CD4-positive, alpha-beta memory T cell (primary cell): ENCODE measurements at regions not wholly inside any gene's neighbourhood (a gene's known extent, or its start where the extent isn't known, plus 50 kb on each side); places are given as distances from the start of the nearest gene placed in this dataset.
"Not testable (repeated sequence)": the region's sequence is repeated elsewhere in the genome, so short reads cannot be mapped to it uniquely, and the experiment has no call there.

ENCODE experiments used
- CTCF ChIA-PET: fragments of 350-600 bp; sonication (Branson Sonifier 250); formaldehyde crosslinking; loops from one replicate; lab custom pipeline; 2021; ENCODE audit warnings: inconsistent platforms; ENCODE audit not compliant: partially characterized antibody; lab: Charles Lee
- POLR2A ChIA-PET: fragments of 350-600 bp; sonication (Branson Sonifier 250); formaldehyde crosslinking; loops from one replicate; lab custom pipeline; 2021; ENCODE audit not compliant: partially characterized antibody; lab: Charles Lee
- DNase-seq, 5 donors: peaks; one replicate each; pipeline versions ENCODE4 v3.0.0 to v3.0.0-alpha.2; 2020 to 2022; ENCODE audit warnings: mixed read lengths in 1 of 5
- H3K27ac ChIP-seq: one replicate; pipeline ENCODE4 v1.7.0; 2013; ENCODE audit warnings: low read depth, low read length
- H3K27me3 ChIP-seq: 2 replicates; pipeline ENCODE4 v1.7.0; 2013; ENCODE audit warnings: mild to moderate bottlenecking, low read length, moderate library complexity; ENCODE audit not compliant: insufficient read depth
- H3K36me3 ChIP-seq: 2 replicates; pipeline ENCODE4 v1.7.0; 2013; ENCODE audit warnings: mild to moderate bottlenecking, low read length, moderate library complexity; ENCODE audit not compliant: insufficient read depth
- H3K4me1 ChIP-seq: 2 replicates; pipeline ENCODE4 v1.7.0; 2013; ENCODE audit warnings: mild to moderate bottlenecking, low read length, moderate library complexity; ENCODE audit not compliant: insufficient read depth
- H3K4me3 ChIP-seq, 2 donors: one replicate each; pipeline ENCODE4 v1.7.0; 2013; ENCODE audit warnings: low read length in 2 of 2, mild to moderate bottlenecking in 1 of 2
- H3K9me3 ChIP-seq, 2 donors: one replicate each; pipeline ENCODE4 v1.7.0; 2013; ENCODE audit warnings: low read length in 2 of 2, control low read depth in 1 of 2; ENCODE audit not compliant: control insufficient read depth in 1 of 2
- H3K27ac Mint-ChIP-seq, 7 donors: one replicate each; pipeline ENCODE4 v1.8.0; 2020 to 2021; ENCODE audit warnings: mixed read lengths in 7 of 7, mild to moderate bottlenecking in 6 of 7, inconsistent platforms in 3 of 7, moderate library complexity in 3 of 7
- H3K27me3 Mint-ChIP-seq, 2 donors: one replicate each; pipeline ENCODE4 v1.8.0; 2020 to 2021; ENCODE audit warnings: mixed read lengths in 2 of 2
- H3K36me3 Mint-ChIP-seq, 2 donors: one replicate each; pipeline ENCODE4 v1.8.0; 2020 to 2021; ENCODE audit warnings: mixed read lengths in 2 of 2, inconsistent platforms in 1 of 2, mild to moderate bottlenecking in 1 of 2
- H3K4me1 Mint-ChIP-seq, 4 donors: one replicate each; pipeline ENCODE4 v1.8.0; 2020 to 2021; ENCODE audit warnings: mixed read lengths in 4 of 4, mild to moderate bottlenecking in 1 of 4
- H3K4me3 Mint-ChIP-seq, 8 donors: one replicate each; pipeline ENCODE4 v1.8.0; 2020 to 2021; ENCODE audit warnings: mixed read lengths in 8 of 8, mild to moderate bottlenecking in 7 of 8, moderate library complexity in 6 of 8, inconsistent platforms in 3 of 8
- H3K9me3 Mint-ChIP-seq, 8 donors: one replicate each; pipeline ENCODE4 v1.8.0; 2020 to 2021; ENCODE audit warnings: mixed read lengths in 8 of 8, mild to moderate bottlenecking in 5 of 8, inconsistent platforms in 3 of 8, moderate library complexity in 1 of 8
- intact Hi-C: fragments of 100-400 bp; cut with micrococcal nuclease; formaldehyde crosslinking; loops from one replicate; pipeline ENCODE4 v1.15.1; 2023

- H3K27ac ChIP-seq, H3K27me3 Mint-ChIP-seq, H3K27me3 ChIP-seq, H3K4me1 ChIP-seq, H3K4me1 Mint-ChIP-seq, H3K4me3 ChIP-seq, POLR2A ChIA-PET, H3K9me3 Mint-ChIP-seq, intact Hi-C loops, H3K36me3 ChIP-seq, H3K9me3 ChIP-seq: not testable (repeated sequence)
- Mint-ChIP-seq H3K4me3 (peak overlapping the region; percentile 82 to 91 (median 86)), H3K27ac (peak overlapping the region; percentile 72 to 94 (median 82)), H3K36me3 (peaks cover 0 to 13% of the 10 kb centered on the region in 2 donors)
- CTCF ChIA-PET = interaction anchor here (1.3 kb wide), 1 partner anchor 108 kb away, joined by 3 read pairs; no protein-coding TSS in a partner anchor
- peak; percentile 22 to 55 (median 26) for DNase-seq
Observed at GRCh38 chr16:29081829-29082639, 97.2 kb downstream of the LAT start.

DNA sequence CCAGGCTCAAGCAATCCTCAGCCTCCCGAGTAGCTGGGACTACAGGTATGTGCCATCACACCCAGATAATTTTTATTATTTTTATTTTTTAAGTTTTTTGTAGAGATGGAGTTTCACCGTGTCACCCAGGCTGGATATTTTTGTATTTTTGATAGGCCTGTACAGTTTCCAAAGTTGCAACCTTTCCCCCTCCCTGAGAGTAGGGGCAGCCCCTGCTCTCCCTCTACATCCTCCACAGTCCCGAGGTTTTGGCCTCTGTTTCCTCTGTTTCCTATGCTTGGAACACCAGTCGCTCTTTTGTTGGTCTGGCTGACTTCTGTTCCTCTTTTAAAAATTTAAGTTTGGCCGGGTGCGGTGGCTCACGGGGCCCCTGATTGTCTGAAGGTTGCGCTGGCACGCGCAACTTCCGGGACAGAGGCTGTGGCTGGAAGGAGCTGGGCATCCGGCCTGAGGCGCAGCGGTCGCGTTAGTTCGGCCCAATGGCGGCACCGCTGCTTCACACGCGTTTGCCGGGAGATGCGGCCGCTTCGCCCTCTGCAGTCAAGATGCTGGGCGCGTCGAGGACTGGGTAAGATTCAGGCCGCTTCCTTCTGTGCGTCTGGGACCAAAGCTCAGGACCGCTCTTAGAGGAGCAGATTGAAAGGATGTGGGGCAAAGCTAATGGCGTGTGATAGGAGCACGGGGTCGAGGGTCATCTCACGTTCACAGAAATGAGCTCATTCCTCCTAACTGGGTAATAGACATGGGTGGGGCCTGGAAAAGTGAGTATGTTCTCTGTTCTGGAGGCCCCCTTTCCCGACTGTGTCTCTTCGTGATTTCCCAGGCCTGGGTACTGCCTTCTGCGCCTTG is 89.9 kb downstream of the LAT start:
- H3K9me3 ChIP-seq, H3K4me3 ChIP-seq, H3K9me3 Mint-ChIP-seq, H3K36me3 Mint-ChIP-seq, H3K27me3 Mint-ChIP-seq, H3K4me1 ChIP-seq, H3K36me3 ChIP-seq, H3K27me3 ChIP-seq: not testable (repeated sequence)
- CTCF ChIA-PET = interaction anchor here (0.7 kb wide), 1 partner anchor 98 kb away, joined by 3 read pairs; no protein-coding TSS in a partner anchor
- intact Hi-C loops = loop anchor here (10.0 kb wide), 1 partner anchor 90 kb away; the partner anchor contains the start of gene LAT
- H3K27ac ChIP-seq = peak overlapping the region; percentile 44
- peak overlapping the region; percentile 89 to 95 (median 92) for H3K4me3 Mint-ChIP-seq
- peak overlapping the region; percentile 97 to 98 (median 97) for H3K27ac Mint-ChIP-seq
- peak; percentile 32 to 42 (median 41) for DNase-seq
- POLR2A ChIA-PET = interaction anchor here (1.0 to 2.4 kb wide), 3 partner anchors 87 to 97 kb away, joined by 3 to 10 read pairs (median 4); partner anchors contain the start of gene LAT
- peaks cover 14 to 35% (median 24%) of the 10 kb centered on the region in 4 donors for H3K4me1 Mint-ChIP-seq

DNA sequence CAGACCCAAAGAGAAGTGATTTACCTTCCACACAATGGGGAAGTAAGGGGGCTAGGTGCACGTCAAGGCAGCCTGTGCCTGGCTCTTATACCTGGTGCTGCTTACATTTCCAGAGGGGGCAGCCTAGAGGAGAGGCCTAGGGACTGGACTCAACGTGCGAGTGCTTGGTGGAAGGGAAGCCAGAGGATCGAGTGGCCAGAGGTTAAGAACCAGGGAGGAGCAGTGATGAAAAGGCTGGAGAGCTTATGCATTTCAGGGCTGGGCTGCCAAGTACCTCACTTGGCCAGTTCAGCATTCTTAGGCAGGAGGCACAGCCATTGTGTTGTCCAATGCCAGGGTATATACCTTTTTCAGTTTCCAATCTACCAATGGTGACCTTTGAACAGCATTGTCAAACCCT is 77.4 kb downstream of the LAT start:
- H3K4me1 ChIP-seq, CTCF ChIA-PET, H3K36me3 Mint-ChIP-seq, POLR2A ChIA-PET, H3K9me3 ChIP-seq, H3K9me3 Mint-ChIP-seq, intact Hi-C loops, H3K4me3 ChIP-seq, H3K27ac ChIP-seq, H3K4me3 Mint-ChIP-seq, DNase-seq, H3K36me3 ChIP-seq, H3K27ac Mint-ChIP-seq, H3K4me1 Mint-ChIP-seq, H3K27me3 Mint-ChIP-seq, H3K27me3 ChIP-seq: not testable (repeated sequence)

GRCh38 chr16:29061467-29061921 is 76.6 kb downstream of the LAT start:
- H3K9me3 Mint-ChIP-seq, POLR2A ChIA-PET, H3K4me1 Mint-ChIP-seq, H3K4me3 ChIP-seq, H3K27me3 ChIP-seq, H3K27ac Mint-ChIP-seq, H3K27ac ChIP-seq, H3K36me3 Mint-ChIP-seq, H3K9me3 ChIP-seq, H3K27me3 Mint-ChIP-seq, DNase-seq, H3K4me3 Mint-ChIP-seq, intact Hi-C loops, CTCF ChIA-PET, H3K36me3 ChIP-seq, H3K4me1 ChIP-seq: not testable (repeated sequence)

- H3K36me3 Mint-ChIP-seq, CTCF ChIA-PET, intact Hi-C loops, H3K4me1 Mint-ChIP-seq, H3K4me3 ChIP-seq, H3K4me1 ChIP-seq, H3K27me3 ChIP-seq, POLR2A ChIA-PET, H3K36me3 ChIP-seq, H3K4me3 Mint-ChIP-seq, H3K9me3 Mint-ChIP-seq, H3K27ac ChIP-seq, H3K27me3 Mint-ChIP-seq, DNase-seq, H3K9me3 ChIP-seq: not testable (repeated sequence)
- peak overlapping the region in 1 of 7 donors; percentile 62 for H3K27ac Mint-ChIP-seq
Observed at GRCh38 chr16:29060022-29060810, 75.4 kb downstream of the LAT start.

- intact Hi-C loops, H3K4me1 Mint-ChIP-seq, H3K27me3 ChIP-seq, H3K27me3 Mint-ChIP-seq, POLR2A ChIA-PET, H3K36me3 ChIP-seq, H3K4me1 ChIP-seq, H3K4me3 Mint-ChIP-seq, DNase-seq, H3K36me3 Mint-ChIP-seq, H3K9me3 Mint-ChIP-seq, H3K27ac ChIP-seq, H3K27ac Mint-ChIP-seq, CTCF ChIA-PET, H3K4me3 ChIP-seq, H3K9me3 ChIP-seq: not testable (repeated sequence)
Observed at GRCh38 chr16:29059575-29059974, 74.7 kb downstream of the LAT start.
